CD4-positive, alpha-beta T cell treated with Interleukin-4 for 1 hour (primary cell): ENCODE measurements at regions not wholly inside any gene's neighbourhood (a gene's known extent, or its start where the extent isn't known, plus 50 kb on each side); places are given as distances from the start of the nearest gene placed in this dataset.

Experiments
- DNase-seq, 2 donors: peaks; one replicate each; pipeline ENCODE4 v3.0.0-alpha.2; 2020 to 2022

- no peak for DNase-seq
These were observed 77.8 kb upstream of the TACR1 start for GRCh38 chr2:75277111-75277510.

GRCh38 chr2:75276093-75277029, 77.0 kb upstream of the TACR1 start:
- no peak for DNase-seq

- no peak for DNase-seq
These were observed 75.6 kb upstream of the TACR1 start for GRCh38 chr2:75274936-75275335.

- no peak for DNase-seq
These were observed 68.8 kb upstream of the TACR1 start for GRCh38 chr2:75268112-75268511.

- no peak for DNase-seq
These were observed 62.6 kb upstream of the TACR1 start for GRCh38 chr2:75261923-75262322.

GRCh38 chr2:75260946-75261345, 61.6 kb upstream of the TACR1 start:
- DNase-seq, result no peak

GRCh38 chr2:75258620-75259019, 59.3 kb upstream of the TACR1 start:
- no peak for DNase-seq

- DNase-seq, result no peak
These were observed 57.2 kb upstream of the TACR1 start for GRCh38 chr2:75256485-75256884.

GRCh38 chr2:75253526-75253925, 54.2 kb upstream of the TACR1 start:
- no peak for DNase-seq

- no peak for DNase-seq
These were observed 52.6 kb upstream of the TACR1 start for GRCh38 chr2:75251896-75252295.
